Gastroesophageal sphincter (tissue), 3 donors: ENCODE measurements at regions not wholly inside any gene's neighbourhood (a gene's known extent, or its start where the extent isn't known, plus 50 kb on each side); places are given as distances from the start of the nearest gene placed in this dataset.

Experiments
- POLR2A ChIP-seq, 2 donors: fragments of 450-650 bp; IDR thresholded peaks; one replicate each; pipeline ENCODE4 v1.6.1; 2017; ENCODE audit warnings: antibody characterized with exemption in 2 of 2, mild to moderate bottlenecking in 2 of 2, moderate library complexity in 1 of 2
- TF ChIP-seq, protein P1 (sequence below), 4 experiments: fragments of 200-600 bp in 2 of 4; fragments of 450-650 bp in 2 of 4; sonication (generic) in 1 of 4; IDR thresholded peaks; one replicate each; pipeline ENCODE4 v1.5.1; 2017 to 2019; ENCODE audit warnings: antibody characterized with exemption in 4 of 4, mild to moderate bottlenecking in 2 of 4, moderate library complexity in 2 of 4

DNA sequence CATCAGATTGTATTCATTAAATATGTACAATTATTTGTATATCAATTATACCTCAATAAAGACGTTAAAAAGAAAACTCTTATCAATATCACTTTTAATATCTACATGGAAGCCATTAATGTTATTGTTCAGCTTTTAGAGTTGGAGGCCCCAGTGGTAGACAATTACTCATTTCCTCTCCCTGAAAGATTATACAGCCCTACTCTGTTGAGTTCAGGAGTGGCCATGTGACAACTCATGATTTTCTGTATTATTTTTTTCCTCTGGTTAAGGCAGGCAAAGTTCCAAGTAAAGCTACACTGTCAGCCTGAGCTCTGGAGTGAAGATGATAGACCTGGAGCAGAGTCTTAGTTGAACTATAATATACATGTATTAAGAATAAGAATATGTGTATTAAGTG lies 247.9 kb upstream of the B3GALT2 start:
- TF ChIP-seq, protein P1, sequence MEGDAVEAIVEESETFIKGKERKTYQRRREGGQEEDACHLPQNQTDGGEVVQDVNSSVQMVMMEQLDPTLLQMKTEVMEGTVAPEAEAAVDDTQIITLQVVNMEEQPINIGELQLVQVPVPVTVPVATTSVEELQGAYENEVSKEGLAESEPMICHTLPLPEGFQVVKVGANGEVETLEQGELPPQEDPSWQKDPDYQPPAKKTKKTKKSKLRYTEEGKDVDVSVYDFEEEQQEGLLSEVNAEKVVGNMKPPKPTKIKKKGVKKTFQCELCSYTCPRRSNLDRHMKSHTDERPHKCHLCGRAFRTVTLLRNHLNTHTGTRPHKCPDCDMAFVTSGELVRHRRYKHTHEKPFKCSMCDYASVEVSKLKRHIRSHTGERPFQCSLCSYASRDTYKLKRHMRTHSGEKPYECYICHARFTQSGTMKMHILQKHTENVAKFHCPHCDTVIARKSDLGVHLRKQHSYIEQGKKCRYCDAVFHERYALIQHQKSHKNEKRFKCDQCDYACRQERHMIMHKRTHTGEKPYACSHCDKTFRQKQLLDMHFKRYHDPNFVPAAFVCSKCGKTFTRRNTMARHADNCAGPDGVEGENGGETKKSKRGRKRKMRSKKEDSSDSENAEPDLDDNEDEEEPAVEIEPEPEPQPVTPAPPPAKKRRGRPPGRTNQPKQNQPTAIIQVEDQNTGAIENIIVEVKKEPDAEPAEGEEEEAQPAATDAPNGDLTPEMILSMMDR (IDR thresholded peaks at IDR 0.05): no peak
- TF ChIP-seq POLR2A (IDR thresholded peaks at IDR 0.05): no peak
